Stimulated activated CD4-positive, alpha-beta T cell treated with anti-CD3 and anti-CD28 coated beads, Interleukin-4, amount 100 ng/mL, for 48 hours (primary cell): ENCODE measurements at regions not wholly inside any gene's neighbourhood (a gene's known extent, or its start where the extent isn't known, plus 50 kb on each side); places are given as distances from the start of the nearest gene placed in this dataset.

Experiments used
- DNase-seq, 2 donors: peaks; one replicate each; pipeline ENCODE4 v3.0.0-alpha.2; 2020; ENCODE audit warnings: low read depth in 2 of 2

GRCh38 chr22:49115197-49115596 lies 712.5 kb downstream of the BRD1 start:
- no peak for DNase-seq

- DNase-seq, result no peak
Observed at GRCh38 chr22:49113758-49114157, 713.9 kb downstream of the BRD1 start.

GRCh38 chr22:49112661-49113626 lies 714.7 kb downstream of the BRD1 start:
- no peak for DNase-seq

- DNase-seq, result no peak
Observed at GRCh38 chr22:49112176-49112575, 715.5 kb downstream of the BRD1 start.

GRCh38 chr22:49111085-49111484 lies 716.6 kb downstream of the BRD1 start:
- DNase-seq, result no peak

GRCh38 chr22:49108636-49109315 lies 718.9 kb downstream of the BRD1 start:
- no peak for DNase-seq

GRCh38 chr22:49107961-49108530 lies 719.6 kb downstream of the BRD1 start:
- DNase-seq, result no peak

GRCh38 chr22:49107561-49107960 lies 720.1 kb downstream of the BRD1 start:
- DNase-seq, result no peak

GRCh38 chr22:49106842-49107152 lies 720.9 kb downstream of the BRD1 start:
- no peak for DNase-seq

GRCh38 chr22:49106096-49106841 lies 721.4 kb downstream of the BRD1 start:
- no peak for DNase-seq

GRCh38 chr22:49104434-49104833 lies 723.2 kb downstream of the BRD1 start:
- DNase-seq, result no peak

GRCh38 chr22:49103314-49104059 lies 724.2 kb downstream of the BRD1 start:
- no peak for DNase-seq

GRCh38 chr22:49102367-49102766 lies 725.3 kb downstream of the BRD1 start:
- no peak for DNase-seq

- DNase-seq, result no peak
Observed at GRCh38 chr22:49101873-49102272, 725.8 kb downstream of the BRD1 start.

GRCh38 chr22:49101225-49101624 lies 726.4 kb downstream of the BRD1 start:
- DNase-seq, result no peak

GRCh38 chr22:49100773-49101172 lies 726.9 kb downstream of the BRD1 start:
- no peak for DNase-seq

- no peak for DNase-seq
Observed at GRCh38 chr22:49100316-49100715, 727.4 kb downstream of the BRD1 start.

- DNase-seq, result no peak
Observed at GRCh38 chr22:49099496-49100124, 728.1 kb downstream of the BRD1 start.

GRCh38 chr22:49099089-49099488 lies 728.6 kb downstream of the BRD1 start:
- no peak for DNase-seq

GRCh38 chr22:49097966-49098365 lies 729.7 kb downstream of the BRD1 start:
- no peak for DNase-seq
